ENCODE measurements at regions not wholly inside any gene's neighbourhood (a gene's known extent, or its start where the extent isn't known, plus 50 kb on each side); places are given as distances from the start of the nearest gene placed in this dataset.

DNA sequence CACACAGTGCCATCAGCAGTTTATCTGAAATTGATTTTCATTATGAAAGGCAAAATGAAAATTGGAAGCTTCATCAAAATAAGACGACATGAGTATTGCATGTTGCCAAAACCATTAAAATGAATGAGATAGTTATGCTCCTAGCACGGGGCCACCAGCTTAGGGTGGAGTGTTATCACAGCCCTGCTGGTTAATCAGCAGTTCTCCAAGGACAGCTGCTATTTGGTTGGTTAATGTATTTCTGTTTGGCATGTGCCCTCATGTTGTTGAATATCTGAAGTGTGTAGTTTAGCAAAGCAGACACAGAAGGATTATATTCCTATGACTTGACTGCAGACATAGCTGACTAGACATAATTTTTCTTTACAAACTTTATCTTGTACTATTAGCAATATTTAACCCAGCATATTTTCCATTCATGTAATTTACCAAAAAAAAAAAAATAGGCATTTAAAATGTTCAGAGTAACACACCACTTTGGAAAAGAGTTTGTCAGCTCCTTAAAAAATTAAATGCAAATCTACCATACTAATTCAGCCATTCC is 98.6 kb upstream of the PIK3R1 start:
- TF ChIP-seq ARNTL (CRISPR knock-in tag; IDR thresholded peaks at IDR 0.05; ENCODE audit: borderline replicate concordance, low read depth) (no peak), TSHZ2 (CRISPR knock-in tag; IDR thresholded peaks at IDR 0.05) (no peak), CSRNP3 (CRISPR knock-in tag; IDR thresholded peaks at IDR 0.05) (no peak), PPARA (CRISPR knock-in tag; IDR thresholded peaks at IDR 0.05; ENCODE audit: borderline replicate concordance) (no peak), CREB5 (CRISPR knock-in tag; IDR thresholded peaks at IDR 0.05; ENCODE audit: low read depth) (no peak), SNAI2 (CRISPR knock-in tag; IDR thresholded peaks at IDR 0.05) (no peak)
- TF ChIP-seq, protein P1, sequence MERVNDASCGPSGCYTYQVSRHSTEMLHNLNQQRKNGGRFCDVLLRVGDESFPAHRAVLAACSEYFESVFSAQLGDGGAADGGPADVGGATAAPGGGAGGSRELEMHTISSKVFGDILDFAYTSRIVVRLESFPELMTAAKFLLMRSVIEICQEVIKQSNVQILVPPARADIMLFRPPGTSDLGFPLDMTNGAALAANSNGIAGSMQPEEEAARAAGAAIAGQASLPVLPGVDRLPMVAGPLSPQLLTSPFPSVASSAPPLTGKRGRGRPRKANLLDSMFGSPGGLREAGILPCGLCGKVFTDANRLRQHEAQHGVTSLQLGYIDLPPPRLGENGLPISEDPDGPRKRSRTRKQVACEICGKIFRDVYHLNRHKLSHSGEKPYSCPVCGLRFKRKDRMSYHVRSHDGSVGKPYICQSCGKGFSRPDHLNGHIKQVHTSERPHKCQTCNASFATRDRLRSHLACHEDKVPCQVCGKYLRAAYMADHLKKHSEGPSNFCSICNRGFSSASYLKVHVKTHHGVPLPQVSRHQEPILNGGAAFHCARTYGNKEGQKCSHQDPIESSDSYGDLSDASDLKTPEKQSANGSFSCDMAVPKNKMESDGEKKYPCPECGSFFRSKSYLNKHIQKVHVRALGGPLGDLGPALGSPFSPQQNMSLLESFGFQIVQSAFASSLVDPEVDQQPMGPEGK (CRISPR knock-in tag; IDR thresholded peaks at IDR 0.05; ENCODE audit: borderline replicate concordance), result no peak
- ATAC-seq, result no peak

DNA sequence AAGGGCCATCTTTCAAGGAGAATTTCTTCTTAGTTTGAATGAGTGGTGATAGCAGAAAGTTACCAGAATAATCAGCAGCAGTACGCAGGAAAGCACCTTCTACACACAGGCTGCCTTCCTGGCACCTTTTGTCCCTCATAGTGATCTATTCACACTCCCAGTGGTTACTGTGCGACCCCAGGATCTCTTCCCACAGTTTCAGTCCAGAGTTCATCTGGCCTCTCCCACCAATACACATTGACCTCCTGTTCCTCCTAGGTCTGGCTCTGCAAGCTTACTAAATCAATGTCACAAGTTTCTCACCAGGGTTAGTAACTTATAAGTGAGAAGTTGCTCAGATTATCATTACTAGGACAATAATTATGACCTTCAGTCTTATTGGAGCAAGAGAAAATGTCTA is 99.1 kb upstream of the PIK3R1 start:
- TF ChIP-seq ZC3H10 (CRISPR knock-in tag; IDR thresholded peaks at IDR 0.05) (no peak), ZNF70 (CRISPR knock-in tag; IDR thresholded peaks at IDR 0.05) (no peak), CREB5 (CRISPR knock-in tag; IDR thresholded peaks at IDR 0.05; ENCODE audit: low read depth) (no peak), ZFP30 (CRISPR knock-in tag; IDR thresholded peaks at IDR 0.05) (no peak), ESRRG (CRISPR knock-in tag; IDR thresholded peaks at IDR 0.05) (no peak), TOX (CRISPR knock-in tag; IDR thresholded peaks at IDR 0.05; ENCODE audit: borderline replicate concordance) (no peak), ZNF565 (CRISPR knock-in tag; conservative IDR thresholded peaks at IDR 0.05; ENCODE audit: low read depth) (no peak), SNAI2 (CRISPR knock-in tag; IDR thresholded peaks at IDR 0.05) (no peak), ARNTL (CRISPR knock-in tag; IDR thresholded peaks at IDR 0.05; ENCODE audit: borderline replicate concordance, low read depth) (no peak), OSR1 (CRISPR knock-in tag; IDR thresholded peaks at IDR 0.05) (no peak), CSDC2 (CRISPR knock-in tag; IDR thresholded peaks at IDR 0.05) (no peak), RARB (CRISPR knock-in tag; IDR thresholded peaks at IDR 0.05) (no peak), ZFP3 (CRISPR knock-in tag; IDR thresholded peaks at IDR 0.05) (no peak)
- TF ChIP-seq, protein P2, sequence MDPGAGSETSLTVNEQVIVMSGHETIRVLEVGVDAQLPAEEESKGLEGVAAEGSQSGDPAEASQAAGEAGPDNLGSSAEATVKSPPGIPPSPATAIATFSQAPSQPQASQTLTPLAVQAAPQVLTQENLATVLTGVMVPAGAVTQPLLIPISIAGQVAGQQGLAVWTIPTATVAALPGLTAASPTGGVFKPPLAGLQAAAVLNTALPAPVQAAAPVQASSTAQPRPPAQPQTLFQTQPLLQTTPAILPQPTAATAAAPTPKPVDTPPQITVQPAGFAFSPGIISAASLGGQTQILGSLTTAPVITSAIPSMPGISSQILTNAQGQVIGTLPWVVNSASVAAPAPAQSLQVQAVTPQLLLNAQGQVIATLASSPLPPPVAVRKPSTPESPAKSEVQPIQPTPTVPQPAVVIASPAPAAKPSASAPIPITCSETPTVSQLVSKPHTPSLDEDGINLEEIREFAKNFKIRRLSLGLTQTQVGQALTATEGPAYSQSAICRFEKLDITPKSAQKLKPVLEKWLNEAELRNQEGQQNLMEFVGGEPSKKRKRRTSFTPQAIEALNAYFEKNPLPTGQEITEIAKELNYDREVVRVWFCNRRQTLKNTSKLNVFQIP (CRISPR knock-in tag; IDR thresholded peaks at IDR 0.05; ENCODE audit: borderline replicate concordance, low read depth), result no peak
- ATAC-seq, result no peak

GRCh38 chr5:68115584-68115983 is 100.0 kb upstream of the PIK3R1 start:
- no peak for ATAC-seq
- TF ChIP-seq RARB (CRISPR knock-in tag; IDR thresholded peaks at IDR 0.05), result no peak
- TF ChIP-seq, protein P2 (CRISPR knock-in tag; IDR thresholded peaks at IDR 0.05; ENCODE audit: borderline replicate concordance, low read depth), result no peak
- no peak for TF ChIP-seq GLIS3 (CRISPR knock-in tag; IDR thresholded peaks at IDR 0.05)
- no peak for TF ChIP-seq TOX (CRISPR knock-in tag; IDR thresholded peaks at IDR 0.05; ENCODE audit: borderline replicate concordance)
- no peak for TF ChIP-seq TSHZ2 (CRISPR knock-in tag; IDR thresholded peaks at IDR 0.05)
- no peak for TF ChIP-seq OSR1 (CRISPR knock-in tag; IDR thresholded peaks at IDR 0.05)
- TF ChIP-seq PPARA (CRISPR knock-in tag; IDR thresholded peaks at IDR 0.05; ENCODE audit: borderline replicate concordance), result no peak
- no peak for TF ChIP-seq CSRNP3 (CRISPR knock-in tag; IDR thresholded peaks at IDR 0.05)

All from SK-N-SH treated with all-trans-retinoic acid at 6 μM for 48 hours (cell line).